Endodermal cell (in vitro differentiated cells): ENCODE measurements at regions not wholly inside any gene's neighbourhood (a gene's known extent, or its start where the extent isn't known, plus 50 kb on each side); places are given as distances from the start of the nearest gene placed in this dataset.

Experiments used
- DNase-seq: peaks from one replicate; pipeline ENCODE4 v3.0.0-alpha.2; 2017
- H3K27ac ChIP-seq: 2 replicates; pipeline ENCODE4 v1.5.1; 2013; ENCODE audit warnings: mild to moderate bottlenecking, low read depth, low read length, moderate library complexity
- H3K27me3 ChIP-seq: 2 replicates; pipeline ENCODE4 v1.6.1; 2013; ENCODE audit warnings: mild to moderate bottlenecking, low read length, moderate library complexity; ENCODE audit not compliant: insufficient read depth, control insufficient read depth, poor library complexity, severe bottlenecking
- H3K36me3 ChIP-seq: 2 replicates; pipeline ENCODE4 v1.7.0; 2013; ENCODE audit warnings: mild to moderate bottlenecking, low read length, moderate library complexity; ENCODE audit not compliant: control insufficient read depth, insufficient read depth
- H3K4me1 ChIP-seq: one replicate; pipeline ENCODE4 v1.7.0; 2013; ENCODE audit warnings: low read length; ENCODE audit not compliant: control insufficient read depth, insufficient read depth
- H3K4me3 ChIP-seq: 2 replicates; pipeline ENCODE4 v1.5.1; 2013; ENCODE audit warnings: mild to moderate bottlenecking, low read length, moderate library complexity
- H3K9ac ChIP-seq: 2 replicates; pipeline ENCODE4 v1.6.1; 2013; ENCODE audit warnings: mild to moderate bottlenecking, low read length, moderate library complexity; ENCODE audit not compliant: poor library complexity, severe bottlenecking; ENCODE audit errors: extremely low read depth
- H3K9me3 ChIP-seq: 2 replicates; pipeline ENCODE4 v1.6.1; 2013; ENCODE audit warnings: mild to moderate bottlenecking, low read length, moderate library complexity; ENCODE audit not compliant: control insufficient read depth
- H3K27ac Mint-ChIP-seq: 2 replicates; pipeline ENCODE4 v1.8.0; 2020; ENCODE audit warnings: mixed read lengths
- H3K27me3 Mint-ChIP-seq: 2 replicates; pipeline ENCODE4 v1.8.0; 2021; ENCODE audit warnings: mild to moderate bottlenecking, mixed read lengths; ENCODE audit not compliant: insufficient read depth
- H3K36me3 Mint-ChIP-seq: 2 replicates; pipeline ENCODE4 v1.8.0; 2020; ENCODE audit warnings: low read depth, mixed read lengths
- H3K4me1 Mint-ChIP-seq: 2 replicates; pipeline ENCODE4 v1.8.0; 2020; ENCODE audit warnings: mixed read lengths
- H3K4me3 Mint-ChIP-seq: 2 replicates; pipeline ENCODE4 v1.8.0; 2020; ENCODE audit warnings: mild to moderate bottlenecking, moderate library complexity, mixed read lengths
- H3K9me3 Mint-ChIP-seq: 2 replicates; pipeline ENCODE4 v1.8.0; 2020; ENCODE audit warnings: mild to moderate bottlenecking, mixed read lengths
- CTCF ChIP-seq: fragments of 200-600 bp; sonication (generic); conservative IDR thresholded peaks from 2 replicates; pipeline ENCODE4 v1.5.0; 2021; ENCODE audit warnings: antibody characterized with exemption, mild to moderate bottlenecking
- WGBS, 2 experiments: methylation state at CpG; one replicate each; pipeline versions ENCODE4 v1.1.5 to v1.1.7; 2013; ENCODE audit warnings: missing lambda C conversion rate in 2 of 2, mixed read lengths in 1 of 2; ENCODE audit not compliant: insufficient coverage in 1 of 2, insufficient read length in 1 of 2; 5-methylcytosine and 5-hydroxymethylcytosine counted together

DNA sequence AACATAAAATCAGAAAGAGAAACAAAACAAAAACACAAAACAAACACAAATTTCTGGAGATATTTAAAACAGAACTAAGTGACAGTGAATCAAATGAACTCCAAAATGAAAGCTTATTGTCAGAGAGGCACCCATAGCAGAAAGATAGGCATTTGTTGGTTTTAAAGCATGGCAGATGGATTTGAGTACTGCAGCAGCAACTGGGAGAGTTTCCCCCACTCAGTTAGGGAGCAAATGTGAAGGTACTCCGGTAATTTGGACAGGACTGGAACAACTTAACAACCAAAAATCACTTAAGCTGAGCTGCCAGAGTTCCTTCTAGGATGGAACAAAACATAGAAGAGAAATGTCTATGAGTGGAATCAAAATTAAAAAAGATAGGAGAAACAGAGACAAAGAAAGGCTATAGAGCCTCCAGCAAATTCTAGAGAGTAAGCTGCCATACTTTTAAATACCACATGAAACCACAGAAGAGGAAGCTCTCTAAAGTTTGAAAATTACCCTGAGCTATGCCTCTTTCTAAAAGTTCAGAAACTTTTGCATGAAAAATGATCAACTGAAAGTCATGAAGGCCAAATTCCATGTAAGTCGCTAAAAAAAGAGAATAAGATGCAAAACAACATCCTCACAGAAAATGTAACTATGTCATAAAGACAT, 1248.3 kb upstream of the USP15 start:
- DNase-seq: no peak
- H3K36me3 ChIP-seq: no peaks in the 10 kb centered on the region
- no peak overlapping the region for H3K9ac ChIP-seq
- Mint-ChIP-seq H3K4me3 (no peak overlapping the region), H3K27ac (no peak overlapping the region), H3K27me3 (no peaks in the 10 kb centered on the region), H3K36me3 (no peaks in the 10 kb centered on the region), H3K9me3 (no peaks in the 10 kb centered on the region), H3K4me1 (peaks cover 3% of the 10 kb centered on the region)
- no peak overlapping the region for H3K27ac ChIP-seq
- no peaks in the 10 kb centered on the region for H3K27me3 ChIP-seq
- 33 to 63% methylated on average over 1 to 2 of the region's 2 CpGs for WGBS, 2 experiments
- no peak overlapping the region for H3K4me3 ChIP-seq
- H3K9me3 ChIP-seq: peaks cover 15% of the 10 kb centered on the region
- no peaks in the 10 kb centered on the region for H3K4me1 ChIP-seq
- TF ChIP-seq CTCF: no peak

DNA sequence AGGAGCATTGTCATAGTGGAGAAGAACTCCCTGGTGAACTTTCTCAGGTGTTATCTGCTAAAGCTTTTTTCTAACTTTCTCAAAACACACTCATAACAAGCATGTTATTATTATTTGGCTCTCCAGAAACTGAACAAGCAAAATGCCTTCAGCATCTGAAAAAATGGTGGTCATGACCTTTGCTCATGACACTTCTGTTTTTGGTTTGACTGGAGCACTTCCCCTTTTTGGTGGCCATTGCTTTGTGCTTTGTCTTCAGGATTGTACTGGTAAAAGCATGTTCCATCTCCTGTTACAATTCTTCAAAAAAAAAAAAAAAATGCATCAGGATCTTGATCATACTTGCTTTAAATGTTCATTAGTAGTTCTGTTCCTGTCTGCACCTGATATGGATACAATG, 1241.6 kb upstream of the USP15 start:
- no peaks in the 10 kb centered on the region for H3K4me1 ChIP-seq
- peaks cover 41% of the 10 kb centered on the region for H3K9me3 ChIP-seq
- H3K27ac ChIP-seq: no peak overlapping the region
- no peak overlapping the region for H3K9ac ChIP-seq
- no peaks in the 10 kb centered on the region for H3K4me1 Mint-ChIP-seq
- no peak for TF ChIP-seq CTCF
- peaks cover 26% of the 10 kb centered on the region for H3K9me3 Mint-ChIP-seq
- peaks cover 3% of the 10 kb centered on the region for H3K36me3 Mint-ChIP-seq
- no peak for DNase-seq
- no peak overlapping the region for H3K27ac Mint-ChIP-seq
- no peaks in the 10 kb centered on the region for H3K27me3 ChIP-seq
- no peaks in the 10 kb centered on the region for H3K36me3 ChIP-seq
- no peaks in the 10 kb centered on the region for H3K27me3 Mint-ChIP-seq
- no peak overlapping the region for H3K4me3 Mint-ChIP-seq
- no peak overlapping the region for H3K4me3 ChIP-seq

DNA sequence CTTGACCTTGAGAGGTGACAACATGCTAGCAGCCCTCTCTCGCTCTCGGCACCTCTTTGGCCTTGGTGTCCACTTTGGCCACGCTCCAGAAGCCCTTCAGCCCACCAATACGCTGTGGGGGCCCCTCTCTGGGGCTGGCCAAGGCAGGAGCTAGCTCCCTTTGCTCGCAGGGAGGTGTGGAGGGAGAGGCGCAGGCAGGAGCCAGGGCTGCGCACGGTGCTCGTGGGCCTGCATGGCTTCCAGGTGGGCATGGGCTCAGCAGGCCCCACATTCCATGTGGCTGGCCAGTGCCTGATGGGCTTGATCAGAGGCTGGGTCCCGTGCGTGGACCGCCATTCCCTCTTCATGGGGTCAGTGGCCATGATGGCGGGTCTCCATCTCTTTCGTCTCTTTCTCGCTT, 1237.0 kb upstream of the USP15 start:
- TF ChIP-seq CTCF: no peak
- H3K36me3 ChIP-seq: no peaks in the 10 kb centered on the region
- H3K27me3 ChIP-seq: no peaks in the 10 kb centered on the region
- H3K36me3 Mint-ChIP-seq: peaks cover 6% of the 10 kb centered on the region
- H3K4me3 ChIP-seq: no peak overlapping the region
- H3K9ac ChIP-seq: no peak overlapping the region
- H3K27ac ChIP-seq: no peak overlapping the region
- peaks cover 5% of the 10 kb centered on the region for H3K4me1 Mint-ChIP-seq
- no peaks in the 10 kb centered on the region for H3K4me1 ChIP-seq
- H3K27ac Mint-ChIP-seq: no peak overlapping the region
- H3K9me3 ChIP-seq: peaks cover 53% of the 10 kb centered on the region
- H3K9me3 Mint-ChIP-seq: peaks cover 44% of the 10 kb centered on the region
- no peaks in the 10 kb centered on the region for H3K27me3 Mint-ChIP-seq
- WGBS, 2 experiments: 87 to 89% methylated on average over 7 to 15 of the region's 15 CpGs
- H3K4me3 Mint-ChIP-seq: no peak overlapping the region
- no peak for DNase-seq
